ENCODE measurements at regions not wholly inside any gene's neighbourhood (a gene's known extent, or its start where the extent isn't known, plus 50 kb on each side); places are given as distances from the start of the nearest gene placed in this dataset.

DNA sequence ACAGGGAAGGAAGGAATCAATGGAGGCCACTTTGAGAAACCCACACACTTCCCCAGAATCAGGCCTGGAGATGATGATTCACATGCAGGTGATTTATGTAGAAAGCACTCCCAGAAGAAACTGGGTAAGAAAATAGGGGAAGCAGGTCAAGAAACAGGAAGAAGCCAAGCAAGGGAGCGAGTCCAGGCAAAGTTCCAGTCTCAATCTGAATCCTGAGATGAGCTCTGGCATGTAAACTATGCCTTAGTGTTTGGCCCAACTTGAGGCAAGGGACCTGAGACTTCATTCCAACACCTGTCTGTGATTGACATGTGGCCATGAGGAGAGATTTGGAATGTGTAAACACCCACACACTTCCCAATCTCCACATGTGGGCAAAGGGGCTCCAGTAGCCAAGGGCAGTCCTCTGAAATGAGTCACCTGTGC lies 61.6 kb upstream of the CTNNB1 start:
- H3K9me3 Mint-ChIP-seq (ENCODE audit: unreplicated experiment): peaks cover 2% of the 10 kb centered on the region
- peaks cover 2% of the 10 kb centered on the region for H3K27me3 Mint-ChIP-seq (ENCODE audit: unreplicated experiment)
- H3K36me3 Mint-ChIP-seq (ENCODE audit: unreplicated experiment): peaks cover 9% of the 10 kb centered on the region
- peaks cover 23% of the 10 kb centered on the region for H3K4me1 Mint-ChIP-seq (ENCODE audit: low read depth, unreplicated experiment)
- H3K4me3 Mint-ChIP-seq (ENCODE audit: unreplicated experiment): no peak overlapping the region
- no peak overlapping the region for H3K27ac Mint-ChIP-seq (ENCODE audit: unreplicated experiment)
- TF ChIP-seq, protein P1, sequence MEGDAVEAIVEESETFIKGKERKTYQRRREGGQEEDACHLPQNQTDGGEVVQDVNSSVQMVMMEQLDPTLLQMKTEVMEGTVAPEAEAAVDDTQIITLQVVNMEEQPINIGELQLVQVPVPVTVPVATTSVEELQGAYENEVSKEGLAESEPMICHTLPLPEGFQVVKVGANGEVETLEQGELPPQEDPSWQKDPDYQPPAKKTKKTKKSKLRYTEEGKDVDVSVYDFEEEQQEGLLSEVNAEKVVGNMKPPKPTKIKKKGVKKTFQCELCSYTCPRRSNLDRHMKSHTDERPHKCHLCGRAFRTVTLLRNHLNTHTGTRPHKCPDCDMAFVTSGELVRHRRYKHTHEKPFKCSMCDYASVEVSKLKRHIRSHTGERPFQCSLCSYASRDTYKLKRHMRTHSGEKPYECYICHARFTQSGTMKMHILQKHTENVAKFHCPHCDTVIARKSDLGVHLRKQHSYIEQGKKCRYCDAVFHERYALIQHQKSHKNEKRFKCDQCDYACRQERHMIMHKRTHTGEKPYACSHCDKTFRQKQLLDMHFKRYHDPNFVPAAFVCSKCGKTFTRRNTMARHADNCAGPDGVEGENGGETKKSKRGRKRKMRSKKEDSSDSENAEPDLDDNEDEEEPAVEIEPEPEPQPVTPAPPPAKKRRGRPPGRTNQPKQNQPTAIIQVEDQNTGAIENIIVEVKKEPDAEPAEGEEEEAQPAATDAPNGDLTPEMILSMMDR (IDR thresholded peaks at IDR 0.05; ENCODE audit: partially characterized antibody, unreplicated experiment): no peak
- DNase-seq: no peak

DNA sequence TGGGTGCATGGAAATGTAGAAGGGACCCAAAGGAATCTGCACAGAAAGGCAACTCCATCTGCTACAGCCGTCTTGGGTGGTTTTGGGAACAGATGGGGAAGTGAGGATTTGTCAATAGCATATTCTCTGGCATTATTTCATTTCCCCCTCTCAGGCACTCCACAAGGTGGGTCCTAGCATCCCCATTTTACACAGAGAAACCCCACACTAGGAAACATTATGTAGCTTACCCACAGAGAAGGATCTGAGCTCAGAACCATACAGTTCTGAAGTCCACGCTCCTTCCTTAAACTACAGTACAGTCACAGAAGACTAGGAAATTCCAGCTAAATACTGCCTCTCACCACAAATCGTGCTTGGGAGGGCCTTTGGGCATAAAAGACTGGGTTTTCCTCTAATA lies 61.2 kb upstream of the CTNNB1 start:
- H3K27ac Mint-ChIP-seq (ENCODE audit: unreplicated experiment): no peak overlapping the region
- H3K27me3 Mint-ChIP-seq (ENCODE audit: unreplicated experiment): peaks cover 2% of the 10 kb centered on the region
- H3K36me3 Mint-ChIP-seq (ENCODE audit: unreplicated experiment): peaks cover 9% of the 10 kb centered on the region
- TF ChIP-seq, protein P1 (IDR thresholded peaks at IDR 0.05; ENCODE audit: partially characterized antibody, unreplicated experiment): no peak
- H3K4me3 Mint-ChIP-seq (ENCODE audit: unreplicated experiment): no peak overlapping the region
- peaks cover 25% of the 10 kb centered on the region for H3K4me1 Mint-ChIP-seq (ENCODE audit: low read depth, unreplicated experiment)
- H3K9me3 Mint-ChIP-seq (ENCODE audit: unreplicated experiment): peaks cover 2% of the 10 kb centered on the region
- no peak for DNase-seq

DNA sequence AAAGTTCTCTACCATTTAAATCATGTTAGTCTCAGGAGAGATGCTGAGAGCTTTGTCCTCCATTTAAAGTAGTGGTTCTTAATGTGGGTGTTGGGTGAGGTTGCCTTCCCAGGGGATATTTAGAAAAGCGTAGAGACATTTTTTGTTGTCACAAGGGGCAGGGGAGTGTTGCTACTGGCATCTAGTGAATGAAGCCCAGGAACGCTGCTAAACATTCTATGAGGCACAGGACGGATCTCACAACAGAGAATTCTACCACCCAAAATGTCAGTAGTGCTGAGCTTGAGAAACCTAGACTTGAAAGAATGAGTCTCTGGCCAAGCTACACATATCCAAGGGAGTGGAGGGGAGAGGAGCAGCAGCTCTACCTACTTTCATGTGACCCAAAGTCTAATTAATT lies 60.7 kb upstream of the CTNNB1 start:
- H3K9me3 Mint-ChIP-seq (ENCODE audit: unreplicated experiment): peaks cover 2% of the 10 kb centered on the region
- TF ChIP-seq, protein P1 (IDR thresholded peaks at IDR 0.05; ENCODE audit: partially characterized antibody, unreplicated experiment): no peak
- no peak overlapping the region for H3K4me3 Mint-ChIP-seq (ENCODE audit: unreplicated experiment)
- H3K27ac Mint-ChIP-seq (ENCODE audit: unreplicated experiment): no peak overlapping the region
- DNase-seq: no peak
- H3K36me3 Mint-ChIP-seq (ENCODE audit: unreplicated experiment): peaks cover 9% of the 10 kb centered on the region
- H3K4me1 Mint-ChIP-seq (ENCODE audit: low read depth, unreplicated experiment): peaks cover 28% of the 10 kb centered on the region
- H3K27me3 Mint-ChIP-seq (ENCODE audit: unreplicated experiment): peaks cover 2% of the 10 kb centered on the region

DNA sequence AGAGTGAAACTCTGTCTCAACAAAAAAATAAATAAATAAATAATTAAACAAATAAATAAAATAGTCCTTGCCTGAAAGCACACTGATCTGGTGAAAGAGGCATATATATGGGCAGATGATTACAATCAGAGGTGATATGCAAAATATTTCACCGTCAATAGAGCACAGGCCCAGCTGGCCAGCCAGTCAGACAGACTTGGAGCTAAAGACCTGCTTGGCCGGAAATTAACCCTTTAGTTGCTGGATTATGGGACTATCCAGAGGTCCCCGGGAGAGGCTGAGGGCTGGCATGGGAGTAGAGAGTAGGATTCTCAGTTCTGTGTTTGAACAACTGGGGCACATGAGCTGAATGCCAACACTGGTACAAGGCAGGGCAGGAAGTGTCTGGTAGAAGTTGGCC lies 59.1 kb upstream of the CTNNB1 start:
- TF ChIP-seq, protein P1 (IDR thresholded peaks at IDR 0.05; ENCODE audit: partially characterized antibody, unreplicated experiment): no peak
- Mint-ChIP-seq H3K4me1 (ENCODE audit: low read depth, unreplicated experiment) (peaks cover 40% of the 10 kb centered on the region), H3K4me3 (ENCODE audit: unreplicated experiment) (no peak overlapping the region), H3K36me3 (ENCODE audit: unreplicated experiment) (peaks cover 9% of the 10 kb centered on the region), H3K27ac (ENCODE audit: unreplicated experiment) (no peak overlapping the region), H3K27me3 (ENCODE audit: unreplicated experiment) (peaks cover 3% of the 10 kb centered on the region), H3K9me3 (ENCODE audit: unreplicated experiment) (peaks cover 6% of the 10 kb centered on the region)
- DNase-seq: no peak

DNA sequence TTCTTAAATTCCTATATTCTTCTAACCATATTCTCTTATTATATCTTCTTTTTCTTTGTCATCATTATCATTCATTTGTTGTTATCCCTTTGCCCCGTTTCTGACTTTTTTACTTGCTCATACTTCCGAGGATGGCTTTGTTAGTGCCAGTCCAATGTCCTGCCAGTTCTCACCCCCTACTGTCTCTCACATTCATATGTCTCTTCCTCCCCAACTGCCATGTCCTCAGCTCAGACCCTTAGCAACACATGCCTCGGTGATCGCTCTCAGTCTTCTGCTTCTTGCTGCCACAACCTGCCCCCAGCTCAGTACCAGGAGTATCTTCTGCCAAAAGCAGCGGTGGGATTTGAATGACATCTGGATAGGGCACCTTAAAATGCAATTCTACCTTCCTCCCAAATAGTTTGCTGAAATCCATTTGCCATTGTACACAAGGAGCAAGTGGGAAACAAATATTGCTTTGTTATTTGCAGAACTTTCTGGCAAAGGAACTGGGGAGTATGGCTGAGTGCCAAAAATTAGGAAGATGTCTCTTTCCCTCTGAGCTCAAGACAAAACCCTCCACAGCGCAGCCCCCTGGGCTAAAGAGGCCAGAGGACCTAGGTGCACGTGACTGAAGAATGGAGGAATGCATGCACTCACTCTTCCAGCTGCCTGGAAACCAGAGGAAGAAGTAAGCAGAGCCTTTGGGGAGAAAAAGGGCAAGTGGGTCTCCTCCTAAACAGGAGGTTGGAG lies 57.7 kb upstream of the CTNNB1 start:
- TF ChIP-seq, protein P1 (IDR thresholded peaks at IDR 0.05; ENCODE audit: partially characterized antibody, unreplicated experiment): no peak
- Mint-ChIP-seq H3K36me3 (ENCODE audit: unreplicated experiment) (peaks cover 10% of the 10 kb centered on the region), H3K4me1 (ENCODE audit: low read depth, unreplicated experiment) (peaks cover 40% of the 10 kb centered on the region), H3K27ac (ENCODE audit: unreplicated experiment) (no peak overlapping the region), H3K9me3 (ENCODE audit: unreplicated experiment) (peaks cover 6% of the 10 kb centered on the region), H3K27me3 (ENCODE audit: unreplicated experiment) (peaks cover 3% of the 10 kb centered on the region), H3K4me3 (ENCODE audit: unreplicated experiment) (no peak overlapping the region)
- DNase-seq: no peak
